RWPE1 (cell line): ENCODE measurements at regions not wholly inside any gene's neighbourhood (a gene's known extent, or its start where the extent isn't known, plus 50 kb on each side); places are given as distances from the start of the nearest gene placed in this dataset.

ENCODE experiments used
- CTCF ChIA-PET: fragments of 350-600 bp; sonication (Branson Sonifier 250); formaldehyde crosslinking; extraction: SDS; loops from one replicate; lab custom pipeline; 2021; lab: Yijun Ruan, JAX
- POLR2A ChIA-PET: fragments of 400-600 bp; formaldehyde crosslinking; extraction: SDS; loops from one replicate; lab custom pipeline; 2020; ENCODE audit warnings: antibody characterized with exemption; ENCODE audit not compliant: low non-redundant PET; lab: Yijun Ruan, JAX
- DNase-seq: peaks from one replicate; pipeline ENCODE4 v3.0.0; 2012; ENCODE audit warnings: low spot score
- H3K27ac ChIP-seq: fragments of 450-650 bp; 2 replicates; pipeline ENCODE4 v1.5.1; 2017
- CTCF ChIP-seq: fragments of 450-650 bp; conservative IDR thresholded peaks from 2 replicates; pipeline ENCODE4 v1.5.1; 2017; ENCODE audit warnings: low read depth, mild to moderate bottlenecking

GRCh38 chr1:208803011-208803811, 559.0 kb upstream of the PLXNA2 start:
- DNase-seq = no peak
- TF ChIP-seq CTCF = no peak
- no peak overlapping the region for H3K27ac ChIP-seq
- ChIA-PET CTCF (no interaction called here), POLR2A (no interaction called here)

- peak; percentile 88 for DNase-seq
- peak overlapping the region; percentile 59 for H3K27ac ChIP-seq
- CTCF ChIA-PET = interaction anchor here (0.6 to 0.8 kb wide), 3 partner anchors 63 to 190 kb away, joined by 3 to 4 read pairs (median 3); no protein-coding TSS in a partner anchor
- no peak for TF ChIP-seq CTCF
- POLR2A ChIA-PET = no interaction called here
Measured at GRCh38 chr1:208807446-208808127, 563.4 kb upstream of the PLXNA2 start.

GRCh38 chr1:208808301-208808700, 564.1 kb upstream of the PLXNA2 start:
- H3K27ac ChIP-seq = no peak overlapping the region
- no peak for TF ChIP-seq CTCF
- POLR2A ChIA-PET = interaction anchor here (0.6 kb wide), 1 partner anchor 183 kb away, joined by 4 read pairs; no protein-coding TSS in a partner anchor
- CTCF ChIA-PET = interaction anchor here (0.7 to 0.8 kb wide), 2 partner anchors 62 to 141 kb away, joined by 3 to 4 read pairs; no protein-coding TSS in a partner anchor
- no peak for DNase-seq

GRCh38 chr1:208809876-208810275, 565.7 kb upstream of the PLXNA2 start:
- no peak for TF ChIP-seq CTCF
- POLR2A ChIA-PET = no interaction called here
- H3K27ac ChIP-seq = peak overlapping the region; percentile 11; the same call in 1 of the 2 replicates
- DNase-seq = no peak
- CTCF ChIA-PET = interaction anchor here (0.5 to 0.6 kb wide), 2 partner anchors 123 to 986 kb away, joined by 3 to 4 read pairs; no protein-coding TSS in a partner anchor

GRCh38 chr1:208818770-208819445, 574.7 kb upstream of the PLXNA2 start:
- H3K27ac ChIP-seq = no peak overlapping the region
- ChIA-PET POLR2A (no interaction called here), CTCF (interaction anchor here (0.7 kb wide), 1 partner anchor 21 kb away, joined by 4 read pairs; no protein-coding TSS in a partner anchor)
- TF ChIP-seq CTCF = no peak
- no peak for DNase-seq
